ENCODE measurements at regions not wholly inside any gene's neighbourhood (a gene's known extent, or its start where the extent isn't known, plus 50 kb on each side); places are given as distances from the start of the nearest gene placed in this dataset.

GRCh38 chr15:98324341-98324970, 323.9 kb upstream of the IGF1R start:
- TF ChIP-seq POLR2A (IDR thresholded peaks at IDR 0.05) (no peak), CTCF (IDR thresholded peaks at IDR 0.05) (no peak)
